Calu3 (cell line): ENCODE measurements at regions not wholly inside any gene's neighbourhood (a gene's known extent, or its start where the extent isn't known, plus 50 kb on each side); places are given as distances from the start of the nearest gene placed in this dataset.

ENCODE experiments used
- BruUV-seq: library from RNA; stranded (reverse); fragments of 400-500 nt; replicated peaks from 2 replicates; lab custom pipeline; 2021; lab: Mats Ljungman, UMichigan
- CTCF ChIA-PET: fragments of 300-600 bp; sonication (Branson Sonifier 250); formaldehyde crosslinking; loops from one replicate; lab custom pipeline; 2022; ENCODE audit warnings: antibody characterized with exemption; lab: Charles Lee
- DNase-seq: peaks from one replicate; pipeline ENCODE4 v3.0.0; 2022
- H3K27ac Mint-ChIP-seq: one replicate; pipeline ENCODE4 v1.8.0; 2022; ENCODE audit warnings: mixed read lengths; ENCODE audit not compliant: unreplicated experiment
- H3K27me3 Mint-ChIP-seq: one replicate; pipeline ENCODE4 v1.8.0; 2022; ENCODE audit warnings: mixed read lengths; ENCODE audit not compliant: unreplicated experiment
- H3K36me3 Mint-ChIP-seq: one replicate; pipeline ENCODE4 v1.8.0; 2022; ENCODE audit warnings: mild to moderate bottlenecking, moderate library complexity, mixed read lengths; ENCODE audit not compliant: insufficient read depth, unreplicated experiment
- H3K4me1 Mint-ChIP-seq: one replicate; pipeline ENCODE4 v1.8.0; 2022; ENCODE audit warnings: mild to moderate bottlenecking, low read depth, mixed read lengths; ENCODE audit not compliant: unreplicated experiment
- H3K4me3 Mint-ChIP-seq: one replicate; pipeline ENCODE4 v1.8.0; 2022; ENCODE audit warnings: mild to moderate bottlenecking, low read depth, moderate library complexity, mixed read lengths; ENCODE audit not compliant: unreplicated experiment
- H3K9me3 Mint-ChIP-seq: one replicate; pipeline ENCODE4 v1.8.0; 2022; ENCODE audit warnings: low read depth, mixed read lengths; ENCODE audit not compliant: unreplicated experiment
- CTCF ChIP-seq: fragments of 200-600 bp; IDR thresholded peaks from one replicate; pipeline ENCODE4 v1.8.0; 2022; ENCODE audit warnings: antibody characterized with exemption; ENCODE audit not compliant: unreplicated experiment
- intact Hi-C: fragments of 100-400 bp; cut with micrococcal nuclease; formaldehyde crosslinking; loops from one replicate; pipeline ENCODE4 v1.10.0; 2022; ENCODE audit not compliant: unreplicated experiment

- no peak for TF ChIP-seq CTCF
- peaks cover 29% of the 10 kb centered on the region for H3K27me3 Mint-ChIP-seq
- no peaks in the 10 kb centered on the region for H3K4me1 Mint-ChIP-seq
- DNase-seq = no peak
- no peaks in the 10 kb centered on the region for H3K36me3 Mint-ChIP-seq
- intact Hi-C loops = no loop called here
- CTCF ChIA-PET = no interaction called here
- BruUV-seq = no TSS peak
- H3K27ac Mint-ChIP-seq = no peak overlapping the region
- H3K9me3 Mint-ChIP-seq = no peaks in the 10 kb centered on the region
- H3K4me3 Mint-ChIP-seq = no peak overlapping the region
Measured at GRCh38 chr20:43857932-43858331, 56.7 kb upstream of the TOX2 start.

- CTCF ChIA-PET = interaction anchor here (0.5 to 1.4 kb wide), 5 partner anchors 11 to 318 kb away, joined by 3 to 14 read pairs (median 4); no protein-coding TSS in a partner anchor
Measured at GRCh38 chr20:43857127-43857526, 57.5 kb upstream of the TOX2 start.

GRCh38 chr20:43855803-43856202 is 58.8 kb upstream of the TOX2 start:
- CTCF ChIA-PET = interaction anchor here (0.7 to 1.4 kb wide), 3 partner anchors 9 to 606 kb away, joined by 3 to 7 read pairs (median 6); no protein-coding TSS in a partner anchor
- Mint-ChIP-seq H3K9me3 (no peaks in the 10 kb centered on the region), H3K27ac (no peak overlapping the region), H3K27me3 (peaks cover 25% of the 10 kb centered on the region), H3K36me3 (no peaks in the 10 kb centered on the region), H3K4me3 (no peak overlapping the region), H3K4me1 (no peaks in the 10 kb centered on the region)
- intact Hi-C loops = no loop called here
- BruUV-seq = no TSS peak
- DNase-seq = no peak
- TF ChIP-seq CTCF = no peak

More at GRCh38 chr20:43857127-43857526, 57.5 kb upstream of the TOX2 start:
- intact Hi-C loops = no loop called here
- Mint-ChIP-seq H3K4me3 (no peak overlapping the region), H3K36me3 (no peaks in the 10 kb centered on the region), H3K9me3 (no peaks in the 10 kb centered on the region), H3K4me1 (no peaks in the 10 kb centered on the region), H3K27ac (no peak overlapping the region), H3K27me3 (peaks cover 25% of the 10 kb centered on the region)
- BruUV-seq = no TSS peak
- TF ChIP-seq CTCF = no peak
- DNase-seq = no peak

GRCh38 chr20:43853918-43854317 is 60.7 kb upstream of the TOX2 start:
- no peaks in the 10 kb centered on the region for H3K9me3 Mint-ChIP-seq
- peaks cover 25% of the 10 kb centered on the region for H3K27me3 Mint-ChIP-seq
- CTCF ChIA-PET = no interaction called here
- TF ChIP-seq CTCF = no peak
- no peak overlapping the region for H3K4me3 Mint-ChIP-seq
- no peaks in the 10 kb centered on the region for H3K36me3 Mint-ChIP-seq
- no peaks in the 10 kb centered on the region for H3K4me1 Mint-ChIP-seq
- no peak for DNase-seq
- BruUV-seq = no TSS peak
- H3K27ac Mint-ChIP-seq = no peak overlapping the region
- intact Hi-C loops = no loop called here
